Pons (tissue), 1 donor: ENCODE measurements at regions not wholly inside any gene's neighbourhood (a gene's known extent, or its start where the extent isn't known, plus 50 kb on each side); places are given as distances from the start of the nearest gene placed in this dataset.

Experiments
- DNase-seq: peaks from one replicate; pipeline ENCODE4 v3.0.0-alpha.2; 2016; ENCODE audit warnings: low spot score

- no peak for DNase-seq
Measured at GRCh38 chr4:19408490-19408889, 843.2 kb upstream of the SLIT2 start.

- no peak for DNase-seq
Measured at GRCh38 chr4:19406789-19407188, 844.9 kb upstream of the SLIT2 start.

DNA sequence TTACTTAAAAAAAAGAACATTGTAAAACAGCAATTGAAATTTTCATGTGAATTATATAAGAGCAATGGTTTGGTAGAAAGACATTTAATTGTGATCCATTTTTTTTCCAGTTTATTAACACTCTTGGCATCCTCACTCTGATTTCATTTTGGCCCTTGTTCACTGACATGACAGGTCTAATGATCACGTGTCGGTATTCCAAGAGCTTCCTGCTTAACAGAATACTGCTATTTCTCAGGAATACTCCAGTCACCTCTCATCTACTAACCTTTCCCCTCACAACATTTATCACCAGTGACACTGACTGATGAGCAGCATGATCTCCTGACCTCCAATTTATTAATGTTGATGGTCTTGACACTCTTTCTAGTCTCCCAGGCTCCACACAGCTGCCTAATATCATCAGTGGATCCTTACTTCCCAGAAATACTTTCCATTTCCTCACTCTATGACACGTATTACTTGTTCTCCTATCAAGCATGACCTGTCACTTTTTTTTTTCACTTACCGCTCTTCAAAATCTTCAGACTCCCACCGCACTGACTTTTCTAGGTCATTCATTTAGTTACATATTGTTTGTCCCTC, 847.8 kb upstream of the SLIT2 start:
- DNase-seq, result no peak

- no peak for DNase-seq
Measured at GRCh38 chr4:19402581-19403065, 849.1 kb upstream of the SLIT2 start.

DNA sequence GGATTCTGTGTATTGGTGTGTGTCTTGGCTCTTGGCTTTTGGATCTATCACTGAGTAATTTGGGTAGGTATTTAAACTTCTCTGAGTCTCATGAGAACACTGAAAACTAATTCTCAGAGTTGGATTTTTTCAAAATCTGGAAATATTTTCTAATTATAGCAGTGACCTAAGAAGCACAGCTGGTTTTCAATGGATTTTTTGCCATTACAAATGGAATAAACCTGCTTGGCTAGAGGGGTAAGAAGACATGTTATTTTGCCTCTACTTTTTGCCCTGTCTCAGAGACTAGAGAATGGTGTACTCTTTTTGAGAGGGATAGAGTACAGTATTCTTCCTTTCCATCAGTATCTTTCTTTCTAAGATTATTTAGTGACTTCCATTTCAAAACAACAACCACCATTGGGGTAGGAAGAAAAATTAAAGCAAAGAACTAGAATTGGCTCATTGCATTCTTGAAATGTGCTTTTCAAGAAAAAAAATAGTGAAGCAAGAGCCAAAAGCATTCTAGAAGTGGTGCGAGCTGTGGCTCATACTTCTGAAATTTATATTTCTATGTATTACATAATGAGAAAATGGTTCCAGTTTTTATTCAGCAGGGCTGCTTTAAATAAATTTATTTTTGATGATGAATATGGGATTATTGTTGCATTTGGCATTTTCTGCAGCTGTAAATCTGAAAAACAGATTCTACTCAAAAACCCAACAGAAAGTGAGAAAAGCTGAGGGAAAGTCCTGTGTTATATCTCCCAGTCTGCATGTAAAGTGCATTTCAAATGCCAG, 850.2 kb upstream of the SLIT2 start:
- DNase-seq, result no peak

- DNase-seq, result no peak
Measured at GRCh38 chr4:19400820-19401219, 850.9 kb upstream of the SLIT2 start.

DNA sequence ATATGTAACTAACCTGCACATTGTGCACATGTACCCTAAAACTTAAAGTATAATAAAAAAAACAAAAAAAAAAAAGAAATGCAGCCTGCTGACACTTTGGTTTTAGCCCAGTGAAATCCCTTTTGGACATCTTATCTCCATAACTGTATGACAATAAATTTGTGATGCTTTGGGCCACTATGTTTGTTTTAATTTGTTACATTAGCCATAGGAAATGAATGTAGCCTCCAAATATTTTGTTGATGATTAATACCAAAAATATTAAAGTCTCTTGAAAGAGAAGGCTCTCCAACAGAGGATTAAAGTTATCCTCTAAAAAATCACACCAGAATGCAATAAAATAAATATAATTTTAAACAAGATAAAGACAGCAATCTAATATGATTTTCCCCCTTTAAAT, 852.7 kb upstream of the SLIT2 start:
- no peak for DNase-seq

- DNase-seq, result no peak
Measured at GRCh38 chr4:19386786-19387185, 864.9 kb upstream of the SLIT2 start.

DNA sequence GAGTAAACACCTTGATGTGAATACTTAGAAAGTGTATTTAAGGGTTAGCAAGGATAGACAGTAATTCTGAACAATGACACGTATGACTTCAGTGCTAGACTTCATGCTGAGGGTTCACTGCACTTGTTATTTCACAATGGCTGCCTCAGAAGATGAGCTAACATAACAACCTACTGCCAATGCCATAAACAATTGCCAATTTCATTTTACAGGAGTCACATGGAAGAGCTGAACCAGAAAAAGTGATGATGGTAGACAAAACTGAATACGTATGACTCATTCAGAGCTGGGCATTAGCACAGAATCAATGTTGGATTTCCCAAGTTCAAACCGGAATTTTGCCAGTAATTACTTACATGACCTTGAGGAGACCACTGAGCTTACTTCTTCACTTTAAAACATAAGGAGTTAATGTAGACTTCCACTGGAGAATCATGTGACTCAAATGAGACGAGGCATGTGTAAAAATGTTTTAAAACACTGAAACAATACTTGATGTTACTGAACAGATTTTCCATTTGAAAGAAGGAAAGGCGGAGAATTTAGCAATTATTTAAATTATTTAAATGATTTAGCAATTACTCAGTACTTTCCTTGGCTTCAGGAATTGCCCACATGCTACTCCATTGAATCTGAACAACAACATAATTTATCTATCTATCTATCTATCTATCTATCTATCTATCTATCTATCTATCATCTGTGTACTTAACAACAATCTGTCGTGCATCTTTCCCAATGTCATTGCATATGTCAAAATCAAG, 868.5 kb upstream of the SLIT2 start:
- DNase-seq, result no peak

DNA sequence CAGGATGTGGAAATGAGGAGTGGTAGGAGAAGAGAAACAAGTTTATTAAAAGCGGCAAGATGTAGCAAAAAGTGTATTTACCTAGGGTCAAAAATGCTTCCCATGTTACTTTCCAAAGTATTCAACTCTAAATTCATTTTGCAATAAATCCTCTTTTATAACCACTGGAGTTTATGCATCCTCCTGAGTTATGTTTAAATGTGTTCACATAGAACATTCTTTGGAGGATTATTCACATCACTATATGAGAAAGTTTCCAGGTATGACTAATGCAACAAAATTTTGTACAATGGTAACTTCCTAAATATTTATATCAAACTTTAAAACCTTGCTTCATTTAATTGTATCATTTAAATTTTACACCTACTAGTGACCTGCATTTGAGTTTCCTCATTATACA, 870.6 kb upstream of the SLIT2 start:
- no peak for DNase-seq

DNA sequence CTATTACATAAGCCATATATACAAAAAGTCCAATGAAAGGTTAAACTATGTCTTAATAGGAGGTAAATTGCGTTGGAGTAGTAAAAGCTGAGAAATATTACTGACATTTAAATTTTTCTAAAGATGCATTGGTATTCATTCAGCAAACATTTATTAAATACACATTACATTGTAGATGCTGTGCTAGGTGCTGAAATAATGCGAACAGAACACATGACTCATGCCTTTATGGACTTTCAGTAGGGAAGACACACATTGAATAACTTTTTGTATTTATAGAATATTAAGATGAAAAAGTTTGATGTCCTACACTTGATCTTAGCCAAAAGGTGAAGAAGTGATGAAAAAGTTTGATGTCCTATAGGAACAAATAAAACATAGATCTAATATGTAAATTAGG, 871.1 kb upstream of the SLIT2 start:
- DNase-seq, result no peak

GRCh38 chr4:19379191-19379708, 872.5 kb upstream of the SLIT2 start:
- no peak for DNase-seq

DNA sequence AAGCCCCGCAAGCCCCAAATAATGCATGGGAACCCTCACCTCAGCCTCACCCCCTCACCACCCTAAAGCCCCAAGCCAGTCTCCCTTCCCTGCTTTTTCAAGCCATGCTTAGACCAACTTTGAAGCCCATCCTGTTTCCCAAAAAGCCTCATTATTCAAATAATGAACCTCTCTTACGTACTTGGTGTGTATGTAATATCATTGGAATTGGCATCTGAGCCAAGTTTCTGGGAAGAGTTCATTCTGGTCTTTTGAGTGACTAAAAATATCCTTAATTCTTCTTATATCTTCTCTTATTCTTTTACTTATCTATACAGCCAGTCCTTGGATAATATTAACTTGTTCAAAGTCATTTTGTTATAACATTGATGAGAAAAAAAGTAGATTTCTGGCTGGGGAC, 875.8 kb upstream of the SLIT2 start:
- DNase-seq, result no peak

- DNase-seq, result no peak
Measured at GRCh38 chr4:19375136-19375804, 876.4 kb upstream of the SLIT2 start.

DNA sequence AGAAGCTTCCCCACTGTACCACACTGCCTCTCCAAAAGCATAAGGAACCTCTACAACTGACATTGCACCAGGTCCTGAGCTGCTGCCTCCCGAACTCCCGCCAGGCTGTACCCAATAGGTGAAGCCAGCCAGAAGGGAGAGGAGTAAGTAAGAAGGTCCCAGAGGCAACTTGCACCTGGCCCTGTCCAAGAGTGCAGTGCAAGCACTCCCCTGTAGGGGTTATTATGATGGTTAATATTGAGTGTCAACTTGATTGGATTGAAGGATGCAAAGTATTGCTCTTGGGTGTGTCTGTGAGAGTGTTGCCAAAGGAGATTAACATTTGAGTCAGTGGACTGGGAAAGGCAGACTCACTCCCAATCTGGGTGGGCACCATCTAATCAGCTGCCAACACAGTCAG, 879.3 kb upstream of the SLIT2 start:
- DNase-seq, result no peak

DNA sequence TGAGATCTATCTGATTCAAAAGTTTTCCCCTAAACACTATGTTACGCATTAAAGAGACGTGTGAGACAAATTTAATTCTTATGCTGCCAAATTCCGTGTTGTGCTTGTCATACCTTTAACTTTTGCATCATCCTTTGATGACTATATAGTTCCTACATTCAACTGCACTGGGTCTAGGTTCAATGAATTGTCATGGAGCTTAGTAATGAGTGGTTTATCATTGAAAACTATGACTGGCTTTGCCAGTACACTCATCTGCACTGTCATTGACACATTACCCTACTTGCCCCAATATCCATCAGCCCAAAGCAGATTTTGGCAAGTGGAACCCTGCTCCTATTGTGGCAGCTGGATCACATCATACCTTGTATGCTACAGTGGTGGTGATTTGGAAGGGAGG, 882.9 kb upstream of the SLIT2 start:
- no peak for DNase-seq

- DNase-seq, result no peak
Measured at GRCh38 chr4:19366916-19367315, 884.8 kb upstream of the SLIT2 start.

DNA sequence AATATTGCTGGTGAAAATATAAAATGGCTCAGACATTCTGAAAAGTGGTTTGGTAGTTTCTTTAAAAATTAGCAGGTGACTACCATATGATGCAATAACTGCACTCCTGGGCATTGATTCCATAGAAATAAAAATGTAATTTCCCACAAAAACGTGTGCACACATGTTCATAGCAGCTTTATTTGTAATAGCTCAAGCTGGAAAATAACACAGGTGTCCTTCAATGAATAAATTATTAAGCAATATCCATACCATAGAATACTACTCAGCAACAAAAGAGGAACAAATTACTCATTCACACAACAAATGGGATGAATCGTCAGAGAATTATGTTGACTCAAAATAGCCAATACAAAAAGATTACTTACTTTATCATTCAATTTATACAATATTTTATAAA, 893.7 kb upstream of the SLIT2 start:
- DNase-seq, result no peak

DNA sequence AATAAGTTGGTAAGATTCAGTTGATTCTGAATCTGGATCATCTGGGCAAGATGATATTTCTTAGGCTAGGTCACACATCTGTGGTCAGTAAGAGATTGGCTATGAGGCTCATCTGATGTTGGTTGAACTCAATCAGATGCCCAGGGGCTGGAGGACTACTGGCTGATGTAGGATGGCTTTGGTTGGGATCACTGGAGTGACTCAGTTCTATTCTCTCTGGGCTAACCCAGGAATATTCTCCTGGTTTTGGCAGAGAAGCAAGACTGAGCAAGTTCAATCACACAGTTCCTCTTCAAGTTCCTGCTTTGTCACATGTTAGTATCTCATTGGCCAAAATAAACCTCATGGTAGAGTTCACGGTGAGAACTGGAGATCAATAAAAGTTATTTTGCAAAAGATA, 902.3 kb upstream of the SLIT2 start:
- DNase-seq, result no peak

GRCh38 chr4:19348746-19349145, 903.0 kb upstream of the SLIT2 start:
- DNase-seq, result no peak

- DNase-seq, result no peak
Measured at GRCh38 chr4:19346636-19347035, 905.1 kb upstream of the SLIT2 start.

- no peak for DNase-seq
Measured at GRCh38 chr4:19329631-19330030, 922.1 kb upstream of the SLIT2 start.
